ENCODE measurements at regions not wholly inside any gene's neighbourhood (a gene's known extent, or its start where the extent isn't known, plus 50 kb on each side); places are given as distances from the start of the nearest gene placed in this dataset.

GRCh38 chr10:24010436-24010970, 198.4 kb upstream of the KIAA1217 start:
- Histone ChIP-seq H3K27me3 (no peaks in the 10 kb centered on the region), H3K27ac (no peak overlapping the region), H3K4me3 (no peak overlapping the region), H3K9me3 (no peaks in the 10 kb centered on the region), H3K4me1 (peaks cover 0 to 23% (median 12%) of the 10 kb centered on the region in 9 donors), H3K36me3 (no peaks in the 10 kb centered on the region)
- TF ChIP-seq CTCF (IDR thresholded peaks at IDR 0.05) = no peak
- WGBS, 2 donors = 63 to 79% methylated on average over 4 of the region's 4 CpGs
- intact Hi-C loops (cut with DNase I) = no loop called here
- no peak for DNase-seq
- no peak for ATAC-seq

DNA sequence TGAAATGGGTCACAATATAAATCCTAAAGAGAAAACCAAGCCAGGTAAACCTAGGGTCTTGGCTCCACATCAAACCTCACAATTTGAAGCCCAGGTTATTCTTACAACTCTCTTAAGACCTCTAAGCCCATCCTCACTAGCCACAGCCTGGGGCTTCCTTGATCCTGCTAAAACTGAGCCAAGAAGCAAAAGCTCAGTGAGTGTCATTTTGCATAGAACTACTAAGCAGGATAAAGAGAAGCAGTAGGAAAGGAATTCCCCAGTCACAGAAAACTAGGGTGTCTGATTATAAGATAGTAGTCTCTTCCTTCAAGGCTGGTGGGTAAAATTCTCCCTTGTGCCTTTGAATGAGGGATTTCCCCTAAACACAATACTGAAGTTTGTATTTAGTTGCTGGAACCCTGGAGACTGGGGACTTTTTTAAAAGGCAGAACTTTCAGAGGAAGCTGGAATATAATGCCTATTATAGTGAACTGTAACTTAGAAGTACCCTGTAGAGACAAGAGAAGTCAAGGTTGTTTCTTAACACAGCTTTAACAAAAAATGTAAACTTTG, 196.6 kb upstream of the KIAA1217 start:
- H3K9me3 ChIP-seq = no peaks in the 10 kb centered on the region
- intact Hi-C loops (cut with DNase I) = no loop called here
- no peak overlapping the region for H3K27ac ChIP-seq
- TF ChIP-seq CTCF (IDR thresholded peaks at IDR 0.05) = no peak
- no peak overlapping the region for H3K4me3 ChIP-seq
- ATAC-seq (no peak), DNase-seq (no peak)
- no peaks in the 10 kb centered on the region for H3K27me3 ChIP-seq
- no peaks in the 10 kb centered on the region for H3K36me3 ChIP-seq
- H3K4me1 ChIP-seq = peaks cover 0 to 22% (median 12%) of the 10 kb centered on the region in 9 donors

- DNase-seq (no peak), ATAC-seq (no peak)
- Histone ChIP-seq H3K36me3 (no peaks in the 10 kb centered on the region), H3K27me3 (no peaks in the 10 kb centered on the region), H3K4me1 (no peaks in the 10 kb centered on the region), H3K4me3 (no peak overlapping the region), H3K27ac (no peak overlapping the region), H3K9me3 (peaks cover 0 to 15% (median 0%) of the 10 kb centered on the region in 11 donors)
- WGBS, 2 donors = 95 to 97% methylated on average over 1 of the region's 1 CpG
- intact Hi-C loops (cut with DNase I) = no loop called here
- no peak for TF ChIP-seq CTCF (IDR thresholded peaks at IDR 0.05)
Measured at GRCh38 chr10:24027107-24027506, 181.8 kb upstream of the KIAA1217 start.

GRCh38 chr10:24034571-24034970, 174.4 kb upstream of the KIAA1217 start:
- 43 to 45% methylated on average over 5 of the region's 5 CpGs for WGBS, 2 donors
- intact Hi-C loops (cut with DNase I) = no loop called here
- ATAC-seq (peak; percentile 64 to 92 (median 81)), DNase-seq (peak in 1 of 2 donors; percentile 29)
- Histone ChIP-seq H3K27me3 (no peaks in the 10 kb centered on the region), H3K4me3 (no peak overlapping the region), H3K36me3 (no peaks in the 10 kb centered on the region), H3K4me1 (peaks cover 0 to 19% (median 7%) of the 10 kb centered on the region in 9 donors), H3K27ac (peak overlapping the region in 3 of 10 donors; percentile 14 to 57 (median 22)), H3K9me3 (no peaks in the 10 kb centered on the region)
- no peak for TF ChIP-seq CTCF (IDR thresholded peaks at IDR 0.05)

All from heart right ventricle (tissue), 16 donors.